Transverse colon (tissue), 4 donors: ENCODE measurements at regions not wholly inside any gene's neighbourhood (a gene's known extent, or its start where the extent isn't known, plus 50 kb on each side); places are given as distances from the start of the nearest gene placed in this dataset.

Source experiments
- DNase-seq: peaks from one replicate; pipeline ENCODE4 v3.0.0-alpha.2; 2019
- H3K27ac ChIP-seq, 4 donors: fragments of 200-600 bp; sonication (generic); 2 replicates each; pipeline ENCODE4 v1.5.1; 2016 to 2018; ENCODE audit warnings: inconsistent platforms in 4 of 4
- H3K27me3 ChIP-seq: fragments of 200-600 bp; sonication (generic); 2 replicates; pipeline ENCODE4 v1.5.1; 2017; ENCODE audit warnings: inconsistent platforms
- H3K36me3 ChIP-seq, 4 donors: fragments of 200-600 bp; sonication (generic); 2 replicates each; pipeline ENCODE4 v1.5.1; 2017 to 2019; ENCODE audit warnings: inconsistent platforms in 4 of 4
- H3K4me1 ChIP-seq, 4 donors: fragments of 200-600 bp; sonication (generic); 2 replicates each; pipeline ENCODE4 v1.5.1; 2017 to 2020; ENCODE audit warnings: inconsistent platforms in 4 of 4
- H3K4me3 ChIP-seq, 4 donors: fragments of 200-600 bp; sonication (generic); 1 replicate in 1 of 4; 2 replicates in 3 of 4; pipeline versions ENCODE4 v1.5.1 to v1.6.1; 2017 to 2019; ENCODE audit warnings: inconsistent platforms in 4 of 4
- H3K9me3 ChIP-seq, 2 donors: fragments of 200-600 bp; sonication (generic); 2 replicates each; pipeline ENCODE4 v1.5.1; 2017 to 2019; ENCODE audit warnings: inconsistent platforms in 2 of 2
- CTCF ChIP-seq, 5 experiments: fragments of 200-600 bp in 3 of 5; fragments of 450-650 bp in 2 of 5; sonication (generic) in 3 of 5; IDR thresholded peaks; 1 replicate in 2 of 5; 2 replicates in 3 of 5; pipeline ENCODE4 v1.5.1; 2016 to 2017; ENCODE audit warnings: antibody characterized with exemption in 5 of 5, inconsistent platforms in 3 of 5, mild to moderate bottlenecking in 2 of 5, moderate library complexity in 1 of 5
- EP300 ChIP-seq: sonication (generic); formaldehyde crosslinking; IDR thresholded peaks from one replicate; pipeline ENCODE4 v1.6.1; 2017; ENCODE audit warnings: antibody characterized with exemption, low read depth
- POLR2A ChIP-seq: fragments of 450-650 bp; IDR thresholded peaks from one replicate; pipeline ENCODE4 v1.6.1; 2016; ENCODE audit warnings: antibody characterized with exemption, mild to moderate bottlenecking, moderate library complexity
- POLR2AphosphoS5 ChIP-seq, 3 donors: sonication (generic); formaldehyde crosslinking; IDR thresholded peaks; one replicate each; pipeline ENCODE4 v1.6.1; 2016; ENCODE audit warnings: antibody characterized with exemption in 3 of 3
- WGBS, 2 donors: methylation state at CpG; one replicate each; pipeline ENCODE4 v1.1.5; 2018; ENCODE audit warnings: low coverage in 1 of 2; 5-methylcytosine and 5-hydroxymethylcytosine counted together
- in situ Hi-C, 4 donors: fragments of 200-750 bp; cut with MboI; loops; one replicate each; pipeline versions ENCODE4 v1.15.0 to v1.15.1; 2017; ENCODE audit warnings: low sequenced_read_pairs in 3 of 4, low pct_ligation_motif_present in 1 of 4, low pct_unique_long_range_greater_than_20kb in 1 of 4
- intact Hi-C: fragments of 100-400 bp; cut with DNase I; formaldehyde crosslinking; loops from one replicate; pipeline ENCODE4 v1.15.1; 2023; ENCODE audit warnings: low total_unique reads

GRCh38 chr17:6245301-6246177 is 175.4 kb downstream of the WSCD1 start:
- 57% methylated on average over 8 of the region's 8 CpGs; no CpG with 5 or more reads in 1 of the 2 donors for WGBS, 2 donors
- no peak for TF ChIP-seq POLR2AphosphoS5 (IDR thresholded peaks at IDR 0.05)
- intact Hi-C loops (loop anchor here (10.0 kb wide), 1 partner anchor 141 kb away; no protein-coding TSS in a partner anchor), in situ Hi-C loops (no loop called here)
- no peaks in the 10 kb centered on the region for H3K36me3 ChIP-seq
- no peaks in the 10 kb centered on the region for H3K4me1 ChIP-seq
- no peaks in the 10 kb centered on the region for H3K27me3 ChIP-seq
- no peak overlapping the region for H3K4me3 ChIP-seq
- H3K9me3 ChIP-seq: no peaks in the 10 kb centered on the region
- DNase-seq: no peak
- H3K27ac ChIP-seq: no peak overlapping the region

- no peak overlapping the region for H3K4me3 ChIP-seq
- DNase-seq: no peak
- H3K36me3 ChIP-seq: no peaks in the 10 kb centered on the region
- no peaks in the 10 kb centered on the region for H3K9me3 ChIP-seq
- 27 to 72% methylated on average over 2 to 4 of the region's 4 CpGs for WGBS, 2 donors
- no peaks in the 10 kb centered on the region for H3K4me1 ChIP-seq
- TF ChIP-seq POLR2AphosphoS5 (IDR thresholded peaks at IDR 0.05) (no peak), EP300 (no peak)
- intact Hi-C loops (loop anchor here (10.0 kb wide), 1 partner anchor 140 kb away; no protein-coding TSS in a partner anchor), in situ Hi-C loops (no loop called here)
- H3K27me3 ChIP-seq: no peaks in the 10 kb centered on the region
- H3K27ac ChIP-seq: no peak overlapping the region
Measured at GRCh38 chr17:6244796-6245195, 174.6 kb downstream of the WSCD1 start.

GRCh38 chr17:6244253-6244652 is 174.1 kb downstream of the WSCD1 start:
- 50 to 64% methylated on average over 2 to 5 of the region's 5 CpGs for WGBS, 2 donors
- in situ Hi-C loops: no loop called here

GRCh38 chr17:6243186-6243585 is 173.0 kb downstream of the WSCD1 start:
- Histone ChIP-seq H3K4me3 (no peak overlapping the region), H3K9me3 (no peaks in the 10 kb centered on the region), H3K4me1 (no peaks in the 10 kb centered on the region), H3K36me3 (no peaks in the 10 kb centered on the region), H3K27me3 (no peaks in the 10 kb centered on the region), H3K27ac (no peak overlapping the region)
- DNase-seq: no peak
- intact Hi-C loops (loop anchor here (10.0 kb wide), 1 partner anchor 138 kb away; no protein-coding TSS in a partner anchor), in situ Hi-C loops (no loop called here)
- TF ChIP-seq POLR2AphosphoS5 (IDR thresholded peaks at IDR 0.05) (no peak), EP300 (no peak), POLR2A (no peak), CTCF (IDR thresholded peaks at IDR 0.05) (no peak)

More at GRCh38 chr17:6244253-6244652, 174.1 kb downstream of the WSCD1 start:
- Histone ChIP-seq H3K27ac (no peak overlapping the region), H3K9me3 (no peaks in the 10 kb centered on the region), H3K4me1 (no peaks in the 10 kb centered on the region), H3K36me3 (no peaks in the 10 kb centered on the region), H3K27me3 (no peaks in the 10 kb centered on the region), H3K4me3 (no peak overlapping the region)
- intact Hi-C loops: loop anchor here (10.0 kb wide), 1 partner anchor 139 kb away; no protein-coding TSS in a partner anchor
- DNase-seq: no peak
- no peak for TF ChIP-seq POLR2A
- TF ChIP-seq CTCF (IDR thresholded peaks at IDR 0.05): no peak
- no peak for TF ChIP-seq POLR2AphosphoS5 (IDR thresholded peaks at IDR 0.05)
- TF ChIP-seq EP300: no peak

GRCh38 chr17:6241996-6242395 is 171.8 kb downstream of the WSCD1 start:
- TF ChIP-seq POLR2A (no peak), CTCF (IDR thresholded peaks at IDR 0.05) (no peak), POLR2AphosphoS5 (IDR thresholded peaks at IDR 0.05) (no peak), EP300 (no peak)
- Histone ChIP-seq H3K27me3 (no peaks in the 10 kb centered on the region), H3K4me3 (no peak overlapping the region), H3K27ac (no peak overlapping the region), H3K36me3 (no peaks in the 10 kb centered on the region), H3K4me1 (no peaks in the 10 kb centered on the region), H3K9me3 (no peaks in the 10 kb centered on the region)
- DNase-seq: no peak
- in situ Hi-C loops: no loop called here
- intact Hi-C loops: loop anchor here (10.0 kb wide), 1 partner anchor 137 kb away; no protein-coding TSS in a partner anchor
- 32% methylated on average over 4 of the region's 4 CpGs; no CpG with 5 or more reads in 1 of the 2 donors for WGBS, 2 donors
